Neural cell (in vitro differentiated cells): ENCODE measurements at regions not wholly inside any gene's neighbourhood (a gene's known extent, or its start where the extent isn't known, plus 50 kb on each side); places are given as distances from the start of the nearest gene placed in this dataset.
"Not testable (repeated sequence)": the region's sequence is repeated elsewhere in the genome, so short reads cannot be mapped to it uniquely, and the experiment has no call there.

Source experiments
- EP300 ChIP-seq: fragments of 450-650 bp; conservative IDR thresholded peaks from 2 replicates; pipeline ENCODE4 v1.6.1; 2014; ENCODE audit warnings: antibody characterized with exemption, mild to moderate bottlenecking, moderate library complexity; ENCODE audit not compliant: poor library complexity, severe bottlenecking
- EZH2 ChIP-seq: fragments of 200-600, 300-800 bp; shearing (Covaris generic), sonication (generic); IDR thresholded peaks from 2 replicates; pipeline ENCODE4 v1.6.1; 2014; ENCODE audit warnings: antibody characterized with exemption, low read length, borderline replicate concordance, mild to moderate bottlenecking; ENCODE audit not compliant: insufficient read depth, poor library complexity, severe bottlenecking
- MXI1 ChIP-seq: fragments of 450-650 bp; conservative IDR thresholded peaks from 2 replicates; pipeline ENCODE4 v1.6.1; 2014; ENCODE audit warnings: antibody characterized with exemption, mild to moderate bottlenecking; ENCODE audit not compliant: poor library complexity, severe bottlenecking
- POLR2AphosphoS5 ChIP-seq: IDR thresholded peaks from 2 replicates; pipeline ENCODE4 v1.6.1; 2012
- RAD21 ChIP-seq: fragments of 450-650 bp; conservative IDR thresholded peaks from 2 replicates; pipeline ENCODE4 v1.6.1; 2014; ENCODE audit warnings: antibody characterized with exemption, mild to moderate bottlenecking, moderate library complexity
- SMC3 ChIP-seq: fragments of 450-650 bp; conservative IDR thresholded peaks from 2 replicates; pipeline ENCODE4 v1.6.1; 2014; ENCODE audit warnings: antibody characterized with exemption, mild to moderate bottlenecking, moderate library complexity; ENCODE audit not compliant: poor library complexity
- TAF1 ChIP-seq: IDR thresholded peaks from 2 replicates; pipeline ENCODE4 v1.6.1; 2012; ENCODE audit warnings: low read depth
- TF ChIP-seq, protein P1 (sequence below): fragments of 450-650 bp; IDR thresholded peaks from 2 replicates; pipeline ENCODE4 v1.5.1; 2014; ENCODE audit warnings: antibody characterized with exemption, mild to moderate bottlenecking, moderate library complexity; ENCODE audit not compliant: poor library complexity, severe bottlenecking
- TF ChIP-seq, protein P2 (sequence below): IDR thresholded peaks from 2 replicates; pipeline ENCODE4 v1.6.1; 2012; ENCODE audit warnings: borderline replicate concordance

DNA sequence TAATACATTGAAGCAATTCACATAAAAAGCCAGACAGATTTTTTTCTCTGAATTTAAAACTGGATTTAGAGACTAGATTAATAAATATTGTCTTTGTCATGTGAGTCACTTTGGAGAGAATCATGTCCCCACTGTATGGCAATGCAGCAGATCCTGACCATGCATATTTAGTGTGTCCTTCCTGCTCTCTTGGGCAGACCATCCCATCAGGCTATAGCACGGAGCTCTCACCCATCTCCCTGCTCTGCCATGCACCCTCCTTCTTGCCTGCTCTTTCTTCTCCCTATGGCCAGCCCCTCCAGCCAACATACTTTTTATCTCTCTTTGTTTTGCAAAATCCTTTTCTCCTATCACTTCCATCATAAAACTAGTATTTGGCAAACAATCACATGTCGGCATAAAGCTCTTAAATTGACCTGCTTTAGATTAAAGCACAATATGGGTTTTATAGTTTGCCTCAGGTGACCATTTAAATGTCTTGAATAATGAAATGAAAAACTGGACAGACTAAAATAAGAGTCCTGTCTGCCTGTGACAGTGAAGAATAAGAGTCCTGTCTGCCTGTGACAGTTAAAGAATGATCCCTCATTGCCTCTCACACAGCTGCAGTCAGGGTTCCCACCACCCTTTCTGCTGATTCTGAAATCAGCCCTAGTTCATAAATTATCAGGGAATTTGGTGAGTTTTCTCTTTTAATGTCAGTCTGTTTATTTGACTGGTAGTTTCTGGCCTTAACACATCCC is 315.0 kb upstream of the PLGLB2 start:
- not testable (repeated sequence) for TF ChIP-seq TAF1, POLR2AphosphoS5, EP300, EZH2, RAD21, MXI1, SMC3
- TF ChIP-seq, protein P1, sequence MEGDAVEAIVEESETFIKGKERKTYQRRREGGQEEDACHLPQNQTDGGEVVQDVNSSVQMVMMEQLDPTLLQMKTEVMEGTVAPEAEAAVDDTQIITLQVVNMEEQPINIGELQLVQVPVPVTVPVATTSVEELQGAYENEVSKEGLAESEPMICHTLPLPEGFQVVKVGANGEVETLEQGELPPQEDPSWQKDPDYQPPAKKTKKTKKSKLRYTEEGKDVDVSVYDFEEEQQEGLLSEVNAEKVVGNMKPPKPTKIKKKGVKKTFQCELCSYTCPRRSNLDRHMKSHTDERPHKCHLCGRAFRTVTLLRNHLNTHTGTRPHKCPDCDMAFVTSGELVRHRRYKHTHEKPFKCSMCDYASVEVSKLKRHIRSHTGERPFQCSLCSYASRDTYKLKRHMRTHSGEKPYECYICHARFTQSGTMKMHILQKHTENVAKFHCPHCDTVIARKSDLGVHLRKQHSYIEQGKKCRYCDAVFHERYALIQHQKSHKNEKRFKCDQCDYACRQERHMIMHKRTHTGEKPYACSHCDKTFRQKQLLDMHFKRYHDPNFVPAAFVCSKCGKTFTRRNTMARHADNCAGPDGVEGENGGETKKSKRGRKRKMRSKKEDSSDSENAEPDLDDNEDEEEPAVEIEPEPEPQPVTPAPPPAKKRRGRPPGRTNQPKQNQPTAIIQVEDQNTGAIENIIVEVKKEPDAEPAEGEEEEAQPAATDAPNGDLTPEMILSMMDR: not testable (repeated sequence)
- TF ChIP-seq, protein P2, sequence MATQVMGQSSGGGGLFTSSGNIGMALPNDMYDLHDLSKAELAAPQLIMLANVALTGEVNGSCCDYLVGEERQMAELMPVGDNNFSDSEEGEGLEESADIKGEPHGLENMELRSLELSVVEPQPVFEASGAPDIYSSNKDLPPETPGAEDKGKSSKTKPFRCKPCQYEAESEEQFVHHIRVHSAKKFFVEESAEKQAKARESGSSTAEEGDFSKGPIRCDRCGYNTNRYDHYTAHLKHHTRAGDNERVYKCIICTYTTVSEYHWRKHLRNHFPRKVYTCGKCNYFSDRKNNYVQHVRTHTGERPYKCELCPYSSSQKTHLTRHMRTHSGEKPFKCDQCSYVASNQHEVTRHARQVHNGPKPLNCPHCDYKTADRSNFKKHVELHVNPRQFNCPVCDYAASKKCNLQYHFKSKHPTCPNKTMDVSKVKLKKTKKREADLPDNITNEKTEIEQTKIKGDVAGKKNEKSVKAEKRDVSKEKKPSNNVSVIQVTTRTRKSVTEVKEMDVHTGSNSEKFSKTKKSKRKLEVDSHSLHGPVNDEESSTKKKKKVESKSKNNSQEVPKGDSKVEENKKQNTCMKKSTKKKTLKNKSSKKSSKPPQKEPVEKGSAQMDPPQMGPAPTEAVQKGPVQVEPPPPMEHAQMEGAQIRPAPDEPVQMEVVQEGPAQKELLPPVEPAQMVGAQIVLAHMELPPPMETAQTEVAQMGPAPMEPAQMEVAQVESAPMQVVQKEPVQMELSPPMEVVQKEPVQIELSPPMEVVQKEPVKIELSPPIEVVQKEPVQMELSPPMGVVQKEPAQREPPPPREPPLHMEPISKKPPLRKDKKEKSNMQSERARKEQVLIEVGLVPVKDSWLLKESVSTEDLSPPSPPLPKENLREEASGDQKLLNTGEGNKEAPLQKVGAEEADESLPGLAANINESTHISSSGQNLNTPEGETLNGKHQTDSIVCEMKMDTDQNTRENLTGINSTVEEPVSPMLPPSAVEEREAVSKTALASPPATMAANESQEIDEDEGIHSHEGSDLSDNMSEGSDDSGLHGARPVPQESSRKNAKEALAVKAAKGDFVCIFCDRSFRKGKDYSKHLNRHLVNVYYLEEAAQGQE: not testable (repeated sequence)
